HFF-Myc (cell line): ENCODE measurements at regions not wholly inside any gene's neighbourhood (a gene's known extent, or its start where the extent isn't known, plus 50 kb on each side); places are given as distances from the start of the nearest gene placed in this dataset.
"Not testable (repeated sequence)": the region's sequence is repeated elsewhere in the genome, so short reads cannot be mapped to it uniquely, and the experiment has no call there.

Source experiments
- DNase-seq: peaks from one replicate; pipeline ENCODE4 v3.0.0-alpha.2; 2011; ENCODE audit warnings: low read depth; ENCODE audit errors: extremely low read depth
- H3K4me3 ChIP-seq: replicated peaks from 2 replicates; pipeline ENCODE4 v1.5.1; 2011; ENCODE audit warnings: low read depth, mild to moderate bottlenecking, control low read depth, low read length
- TF ChIP-seq, protein P1 (sequence below): IDR thresholded peaks from 2 replicates; pipeline ENCODE4 v1.5.1; 2012; ENCODE audit warnings: mild to moderate bottlenecking, low read depth, low read length, control low read depth; ENCODE audit errors: missing control alignments

DNA sequence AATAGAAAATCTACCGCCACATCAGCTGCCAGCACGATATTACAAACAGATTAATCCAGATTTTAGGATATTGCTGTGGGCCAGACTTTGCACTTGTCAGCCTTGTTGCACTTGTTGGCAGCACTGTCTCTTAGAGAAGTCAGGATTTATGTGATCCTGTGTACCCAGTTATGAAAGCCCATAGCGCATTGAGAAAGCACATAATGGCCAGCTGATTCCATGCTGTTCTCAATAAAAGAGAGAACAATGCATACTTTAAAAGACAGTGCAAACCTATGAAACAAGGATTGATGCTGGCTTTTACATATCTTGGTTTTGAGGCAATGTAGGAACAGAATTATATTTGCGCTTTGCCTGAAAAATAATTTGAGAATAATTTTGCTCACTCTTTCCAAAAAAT lies 140.8 kb downstream of the CEP120 start:
- DNase-seq, result no peak
- TF ChIP-seq, protein P1, sequence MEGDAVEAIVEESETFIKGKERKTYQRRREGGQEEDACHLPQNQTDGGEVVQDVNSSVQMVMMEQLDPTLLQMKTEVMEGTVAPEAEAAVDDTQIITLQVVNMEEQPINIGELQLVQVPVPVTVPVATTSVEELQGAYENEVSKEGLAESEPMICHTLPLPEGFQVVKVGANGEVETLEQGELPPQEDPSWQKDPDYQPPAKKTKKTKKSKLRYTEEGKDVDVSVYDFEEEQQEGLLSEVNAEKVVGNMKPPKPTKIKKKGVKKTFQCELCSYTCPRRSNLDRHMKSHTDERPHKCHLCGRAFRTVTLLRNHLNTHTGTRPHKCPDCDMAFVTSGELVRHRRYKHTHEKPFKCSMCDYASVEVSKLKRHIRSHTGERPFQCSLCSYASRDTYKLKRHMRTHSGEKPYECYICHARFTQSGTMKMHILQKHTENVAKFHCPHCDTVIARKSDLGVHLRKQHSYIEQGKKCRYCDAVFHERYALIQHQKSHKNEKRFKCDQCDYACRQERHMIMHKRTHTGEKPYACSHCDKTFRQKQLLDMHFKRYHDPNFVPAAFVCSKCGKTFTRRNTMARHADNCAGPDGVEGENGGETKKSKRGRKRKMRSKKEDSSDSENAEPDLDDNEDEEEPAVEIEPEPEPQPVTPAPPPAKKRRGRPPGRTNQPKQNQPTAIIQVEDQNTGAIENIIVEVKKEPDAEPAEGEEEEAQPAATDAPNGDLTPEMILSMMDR, result no peak
- no peak overlapping the region for H3K4me3 ChIP-seq

DNA sequence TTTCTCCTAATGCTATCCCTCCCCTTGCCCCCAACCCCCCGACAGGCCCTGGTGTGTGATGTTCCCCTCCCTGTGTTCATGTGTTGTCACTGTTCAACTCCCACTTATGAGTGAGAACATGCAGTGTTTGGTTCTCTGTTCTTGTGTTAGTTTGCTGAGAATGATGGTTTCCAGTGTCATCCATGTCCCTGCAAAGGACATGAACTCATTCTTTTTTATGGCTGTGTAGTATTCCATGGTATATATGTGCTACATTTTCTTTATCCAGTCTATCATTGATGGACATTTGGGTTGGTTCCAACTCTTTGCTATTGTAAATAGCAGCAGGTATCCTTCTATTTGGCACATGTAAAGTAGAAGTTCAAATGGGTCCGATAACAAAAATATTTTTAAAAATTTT lies 142.3 kb downstream of the CEP120 start:
- not testable (repeated sequence) for DNase-seq, H3K4me3 ChIP-seq

DNA sequence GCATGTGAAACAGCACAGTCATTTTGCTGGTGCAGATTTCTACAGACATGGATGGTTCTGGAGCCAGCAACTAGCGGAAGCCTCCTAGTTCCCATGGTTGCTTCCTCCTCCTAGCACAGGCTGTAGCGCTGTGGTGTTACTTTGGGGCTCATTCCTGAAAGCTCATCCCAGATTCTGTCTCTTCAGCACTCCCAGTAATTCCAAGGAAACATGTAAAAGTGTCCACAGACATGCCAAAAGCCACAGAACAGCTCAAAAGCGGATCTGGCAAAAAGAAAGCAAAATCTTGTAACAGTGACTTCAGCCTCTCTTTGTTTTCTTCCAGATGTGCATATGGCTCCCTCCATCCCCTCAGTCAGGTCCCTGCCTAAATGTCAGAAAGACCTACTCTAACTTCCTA lies 144.1 kb downstream of the CEP120 start:
- TF ChIP-seq, protein P1, result no peak
- no peak for DNase-seq
- no peak overlapping the region for H3K4me3 ChIP-seq

DNA sequence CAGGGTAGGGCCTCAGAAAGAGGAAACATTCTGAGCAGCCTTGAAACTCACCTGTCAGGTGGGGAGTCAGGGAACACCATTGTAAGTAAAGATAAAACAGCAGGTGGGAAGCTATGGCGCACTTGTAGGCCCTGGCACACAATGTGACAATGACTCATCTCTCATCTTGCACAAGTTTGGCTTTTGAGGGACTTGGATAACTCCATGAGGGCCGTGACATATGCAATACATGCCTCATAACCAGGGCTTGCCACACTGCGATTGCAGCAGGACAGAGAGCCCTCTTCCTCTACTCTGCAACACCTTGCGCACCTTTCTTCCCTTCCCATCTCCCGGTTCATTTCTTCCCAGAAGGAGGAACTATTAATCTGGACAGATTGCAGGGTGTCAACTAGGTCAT lies 144.9 kb downstream of the CEP120 start:
- H3K4me3 ChIP-seq, result no peak overlapping the region
- DNase-seq, result no peak
- TF ChIP-seq, protein P1, result no peak

DNA sequence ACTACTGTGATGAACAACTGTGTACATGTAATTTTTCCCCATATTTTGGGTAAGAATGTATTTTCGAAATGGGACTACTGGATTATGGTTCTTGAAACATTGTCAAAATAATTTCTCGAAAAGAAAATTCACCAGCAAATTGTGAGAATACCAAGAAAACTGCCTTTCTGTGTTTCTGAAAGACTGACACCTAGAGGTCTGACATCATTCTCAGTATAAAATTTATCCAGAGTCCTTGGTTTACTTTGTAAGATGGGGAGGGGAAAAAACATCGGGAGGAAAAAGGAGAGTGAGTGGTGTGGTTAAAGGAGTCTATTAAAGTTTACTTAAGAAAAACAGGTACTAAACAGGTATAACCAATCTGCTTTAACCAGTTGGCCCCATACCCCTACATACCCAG lies 149.2 kb downstream of the CEP120 start:
- TF ChIP-seq, protein P1, result no peak
- no peak for DNase-seq

DNA sequence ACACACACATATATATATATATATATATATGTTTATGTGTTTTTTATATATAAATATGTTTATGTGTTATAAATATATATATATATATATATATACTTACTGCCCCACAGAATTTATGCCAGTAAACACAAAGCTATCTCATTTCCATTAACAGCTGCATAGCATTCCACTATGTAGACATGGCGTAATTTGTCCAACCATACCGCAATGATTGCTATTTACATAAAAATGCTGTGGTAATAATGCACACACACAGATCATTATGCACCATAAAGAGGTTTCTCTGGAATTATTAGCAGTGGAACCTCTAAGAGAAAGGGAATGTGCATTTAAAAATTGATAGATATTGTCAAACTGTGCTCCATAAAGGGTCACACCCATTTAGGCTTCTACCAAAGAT lies 150.1 kb downstream of the CEP120 start:
- H3K4me3 ChIP-seq, result no peak overlapping the region
- no peak for DNase-seq
- TF ChIP-seq, protein P1, result no peak

More for the DNA sequence above, 149.2 kb downstream of the CEP120 start:
- H3K4me3 ChIP-seq, result no peak overlapping the region

DNA sequence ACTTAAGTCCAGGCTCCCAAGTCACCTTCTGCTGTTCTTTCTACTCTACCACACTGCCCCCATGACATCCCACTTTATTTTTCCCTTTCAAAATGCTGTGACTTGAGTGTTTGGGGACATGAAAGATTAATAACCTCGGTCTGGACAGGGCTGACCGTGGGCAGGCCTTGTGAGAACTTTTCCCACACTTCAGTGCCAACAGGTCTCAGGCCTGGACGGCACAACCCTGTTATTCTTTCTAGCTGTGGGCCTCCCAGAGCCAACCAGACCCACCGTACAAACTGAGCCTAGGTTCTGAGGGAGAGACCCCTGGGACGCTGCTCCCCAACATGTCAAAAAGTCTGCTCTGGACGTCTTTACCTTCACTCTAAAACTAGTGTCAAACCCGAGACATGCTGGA lies 153.4 kb downstream of the CEP120 start:
- H3K4me3 ChIP-seq, result no peak overlapping the region
- TF ChIP-seq, protein P1, result no peak
- no peak for DNase-seq
